SJCRH30 (cell line): ENCODE measurements at regions not wholly inside any gene's neighbourhood (a gene's known extent, or its start where the extent isn't known, plus 50 kb on each side); places are given as distances from the start of the nearest gene placed in this dataset.

Source experiments
- DNase-seq, 2 experiments: peaks; one replicate each; pipeline ENCODE4 v3.0.0-alpha.2; 2015 to 2020
- H3K27ac ChIP-seq: fragments of 250-450 bp; sonication (Bioruptor Pico); 2 replicates; pipeline ENCODE4 v1.5.1; 2020; ENCODE audit warnings: mild to moderate bottlenecking, moderate library complexity
- H3K27me3 ChIP-seq: fragments of 250-450 bp; sonication (Bioruptor Pico); 2 replicates; pipeline ENCODE4 v1.5.1; 2020; ENCODE audit warnings: mild to moderate bottlenecking, moderate library complexity
- H3K36me3 ChIP-seq: fragments of 250-450 bp; sonication (Bioruptor Pico); 2 replicates; pipeline ENCODE4 v1.5.1; 2020; ENCODE audit warnings: mild to moderate bottlenecking, moderate library complexity
- H3K4me1 ChIP-seq: fragments of 250-450 bp; sonication (Bioruptor Pico); 2 replicates; pipeline ENCODE4 v1.5.1; 2020; ENCODE audit warnings: mild to moderate bottlenecking, moderate library complexity
- H3K4me3 ChIP-seq: fragments of 250-450 bp; sonication (Bioruptor Pico); 2 replicates; pipeline ENCODE4 v1.5.1; 2020; ENCODE audit warnings: mild to moderate bottlenecking, moderate library complexity
- H3K9me3 ChIP-seq: fragments of 250-450 bp; sonication (Bioruptor Pico); replicated peaks from 2 replicates; pipeline ENCODE4 v1.5.1; 2020; ENCODE audit warnings: mild to moderate bottlenecking, moderate library complexity

- Histone ChIP-seq H3K4me3 (no peak overlapping the region), H3K36me3 (no peaks in the 10 kb centered on the region), H3K9me3 (no peaks in the 10 kb centered on the region), H3K27ac (no peak overlapping the region), H3K27me3 (no peaks in the 10 kb centered on the region; the same call in 1 of the 2 replicates), H3K4me1 (no peaks in the 10 kb centered on the region)
- DNase-seq, result no peak
These were observed 72.2 kb upstream of the SLC4A10 start for GRCh38 chr2:161552015-161552414.

- H3K27ac ChIP-seq, result no peak overlapping the region
- no peaks in the 10 kb centered on the region; the same call in 1 of the 2 replicates for H3K27me3 ChIP-seq
- no peak for DNase-seq
- H3K9me3 ChIP-seq, result no peaks in the 10 kb centered on the region
- no peaks in the 10 kb centered on the region for H3K36me3 ChIP-seq
- no peak overlapping the region for H3K4me3 ChIP-seq
- no peaks in the 10 kb centered on the region for H3K4me1 ChIP-seq
These were observed 68.4 kb upstream of the SLC4A10 start for GRCh38 chr2:161555826-161556225.

- no peaks in the 10 kb centered on the region for H3K4me1 ChIP-seq
- no peak overlapping the region for H3K4me3 ChIP-seq
- H3K9me3 ChIP-seq, result no peaks in the 10 kb centered on the region
- no peaks in the 10 kb centered on the region for H3K36me3 ChIP-seq
- H3K27me3 ChIP-seq, result no peaks in the 10 kb centered on the region; the same call in 1 of the 2 replicates
- no peak for DNase-seq
- H3K27ac ChIP-seq, result no peak overlapping the region
These were observed 67.8 kb upstream of the SLC4A10 start for GRCh38 chr2:161556440-161556839.

- Histone ChIP-seq H3K27ac (no peak overlapping the region), H3K36me3 (no peaks in the 10 kb centered on the region), H3K4me1 (no peaks in the 10 kb centered on the region), H3K9me3 (no peaks in the 10 kb centered on the region), H3K4me3 (no peak overlapping the region), H3K27me3 (no peaks in the 10 kb centered on the region; the same call in 1 of the 2 replicates)
- DNase-seq, result no peak
These were observed 66.7 kb upstream of the SLC4A10 start for GRCh38 chr2:161557538-161557937.

GRCh38 chr2:161564906-161565305 is 59.3 kb upstream of the SLC4A10 start:
- H3K36me3 ChIP-seq, result no peaks in the 10 kb centered on the region

GRCh38 chr2:161569401-161569800 is 54.8 kb upstream of the SLC4A10 start:
- Histone ChIP-seq H3K9me3 (no peaks in the 10 kb centered on the region), H3K27ac (no peak overlapping the region), H3K4me3 (no peak overlapping the region), H3K4me1 (no peaks in the 10 kb centered on the region), H3K27me3 (no peaks in the 10 kb centered on the region), H3K36me3 (no peaks in the 10 kb centered on the region)
- no peak for DNase-seq

More at GRCh38 chr2:161564906-161565305, 59.3 kb upstream of the SLC4A10 start:
- Histone ChIP-seq H3K27me3 (no peaks in the 10 kb centered on the region), H3K4me1 (no peaks in the 10 kb centered on the region), H3K4me3 (no peak overlapping the region), H3K27ac (no peak overlapping the region), H3K9me3 (no peaks in the 10 kb centered on the region)
- DNase-seq, result no peak

GRCh38 chr2:161570424-161571050 is 53.7 kb upstream of the SLC4A10 start:
- Histone ChIP-seq H3K27me3 (no peaks in the 10 kb centered on the region), H3K4me3 (no peak overlapping the region), H3K9me3 (no peaks in the 10 kb centered on the region), H3K36me3 (no peaks in the 10 kb centered on the region), H3K27ac (no peak overlapping the region), H3K4me1 (no peaks in the 10 kb centered on the region)
- DNase-seq, result no peak

- DNase-seq, result no peak
- Histone ChIP-seq H3K36me3 (no peaks in the 10 kb centered on the region), H3K27me3 (no peaks in the 10 kb centered on the region), H3K4me3 (no peak overlapping the region), H3K9me3 (no peaks in the 10 kb centered on the region), H3K4me1 (no peaks in the 10 kb centered on the region), H3K27ac (no peak overlapping the region)
These were observed 53.2 kb upstream of the SLC4A10 start for GRCh38 chr2:161571051-161571429.
